ENCODE measurements at regions not wholly inside any gene's neighbourhood (a gene's known extent, or its start where the extent isn't known, plus 50 kb on each side); places are given as distances from the start of the nearest gene placed in this dataset.

GRCh38 chr10:78474743-78475142, 441.1 kb downstream of the RPS24 start:
- ChIA-PET POLR2A (no interaction called here), CTCF (no interaction called here), RAD21 (ENCODE audit: low non-redundant PET in 1 of 2, low total read pairs in 2 of 2, uncharacterized antibody in 2 of 2, unreplicated experiment in 2 of 2) (no interaction called here)
- H3K9ac ChIP-seq (ENCODE audit: low read length): no peak overlapping the region
- no peaks in the 10 kb centered on the region for H4K20me1 ChIP-seq (ENCODE audit: insufficient read depth)
- ATAC-seq (no peak), DNase-seq (ENCODE audit: low read depth, low spot score) (no peak)
- peaks cover 23% of the 10 kb centered on the region; the same call in 1 of the 2 replicates for H3K27me3 ChIP-seq (ENCODE audit: insufficient read depth, low read length)
- no peaks in the 10 kb centered on the region for H3K9me2 ChIP-seq (ENCODE audit: insufficient read depth)
- H2AFZ ChIP-seq (ENCODE audit: low read depth, low read length, poor library complexity, severe bottlenecking): no peak overlapping the region
- no peak overlapping the region for H3K4me2 ChIP-seq (ENCODE audit: low read length)
- H3K4me1 ChIP-seq (ENCODE audit: control insufficient read depth in 1 of 2, insufficient read depth in 2 of 2, low read length in 2 of 2): no peaks in the 10 kb centered on the region
- H3K27ac ChIP-seq (ENCODE audit: low read depth, low read length): no peak overlapping the region
- no peak overlapping the region for H3K4me3 ChIP-seq (replicated peaks in 1 of 2; ENCODE audit: low read depth in 1 of 2, low read length in 2 of 2)
- TF ChIP-seq SIN3A (IDR thresholded peaks at IDR 0.05; ENCODE audit: low read depth) (no peak), REST (IDR thresholded peaks at IDR 0.05; ENCODE audit: low read depth) (no peak), YY1 (IDR thresholded peaks at IDR 0.05; ENCODE audit: extremely low read depth, insufficient replicate concordance, low read depth, low read length) (no peak), JUND (IDR thresholded peaks at IDR 0.05) (no peak)
- intact Hi-C loops (cut with micrococcal nuclease): no loop called here
- H3K36me3 ChIP-seq (ENCODE audit: control insufficient read depth in 1 of 2, insufficient read depth in 2 of 2, low read length in 2 of 2): no peaks in the 10 kb centered on the region
- H3K79me2 ChIP-seq (ENCODE audit: insufficient read depth, low read length): no peaks in the 10 kb centered on the region
- no peaks in the 10 kb centered on the region for H3K9me3 ChIP-seq (ENCODE audit: control insufficient read depth in 1 of 2, insufficient read depth in 1 of 2, low read depth in 1 of 2, low read length in 2 of 2)
- no TSS peak for BruUV-seq (replicated peaks)

- Histone ChIP-seq H2AFZ (ENCODE audit: low read depth, low read length, poor library complexity, severe bottlenecking) (no peak overlapping the region), H3K27ac (ENCODE audit: low read depth, low read length) (no peak overlapping the region), H3K79me2 (ENCODE audit: insufficient read depth, low read length) (no peaks in the 10 kb centered on the region), H3K9ac (ENCODE audit: low read length) (no peak overlapping the region), H3K27me3 (ENCODE audit: insufficient read depth, low read length) (peaks cover 30% of the 10 kb centered on the region; the same call in 1 of the 2 replicates), H3K4me1 (ENCODE audit: control insufficient read depth in 1 of 2, insufficient read depth in 2 of 2, low read length in 2 of 2) (no peaks in the 10 kb centered on the region), H3K4me3 (replicated peaks in 1 of 2; ENCODE audit: low read depth in 1 of 2, low read length in 2 of 2) (no peak overlapping the region), H3K36me3 (ENCODE audit: control insufficient read depth in 1 of 2, insufficient read depth in 2 of 2, low read length in 2 of 2) (no peaks in the 10 kb centered on the region), H3K9me2 (ENCODE audit: insufficient read depth) (no peaks in the 10 kb centered on the region), H4K20me1 (ENCODE audit: insufficient read depth) (no peaks in the 10 kb centered on the region), H3K4me2 (ENCODE audit: low read length) (no peak overlapping the region), H3K9me3 (ENCODE audit: control insufficient read depth in 1 of 2, insufficient read depth in 1 of 2, low read depth in 1 of 2, low read length in 2 of 2) (no peaks in the 10 kb centered on the region)
- ATAC-seq (no peak), DNase-seq (ENCODE audit: low read depth, low spot score) (no peak)
- POLR2A ChIA-PET: no interaction called here
- RAD21 ChIA-PET (ENCODE audit: low non-redundant PET in 1 of 2, low total read pairs in 2 of 2, uncharacterized antibody in 2 of 2, unreplicated experiment in 2 of 2): no interaction called here
- CTCF ChIA-PET: no interaction called here
- no TSS peak for BruUV-seq (replicated peaks)
- intact Hi-C loops (cut with micrococcal nuclease): no loop called here
- TF ChIP-seq TCF7L2 (IDR thresholded peaks at IDR 0.05; ENCODE audit: borderline replicate concordance, extremely low read depth, insufficient read depth, insufficient read length) (no peak), POLR2AphosphoS5 (IDR thresholded peaks at IDR 0.05; ENCODE audit: low read depth, low read length) (no peak), POLR2A (IDR thresholded peaks at IDR 0.05; ENCODE audit: borderline replicate concordance, extremely low read depth, insufficient read depth, insufficient read length) (no peak), CEBPB (IDR thresholded peaks at IDR 0.05; ENCODE audit: low read depth) (no peak), EZH2phosphoT487 (IDR thresholded peaks at IDR 0.05; ENCODE audit: borderline replicate concordance) (no peak), SIN3A (IDR thresholded peaks at IDR 0.05; ENCODE audit: low read depth) (no peak), ATF3 (IDR thresholded peaks at IDR 0.05) (no peak), REST (IDR thresholded peaks at IDR 0.05; ENCODE audit: low read depth) (no peak), ELF1 (IDR thresholded peaks at IDR 0.05; ENCODE audit: borderline replicate concordance, low read depth) (no peak)
These were observed 441.8 kb downstream of the RPS24 start for GRCh38 chr10:78475437-78475836.

All from HCT116 (cell line).